GM12878 (cell line): ENCODE measurements at regions not wholly inside any gene's neighbourhood (a gene's known extent, or its start where the extent isn't known, plus 50 kb on each side); places are given as distances from the start of the nearest gene placed in this dataset.

Experiments
- ATAC-seq: fragments of 200-7000 bp; cut with Tn5 transposase; 3 replicates; pipeline ENCODE4 v1.9.1; 2020; ENCODE audit warnings: mild to moderate bottlenecking, moderate library complexity
- BruUV-seq: library from RNA; stranded (reverse); fragments of 400-500 nt; replicated peaks from 2 replicates; lab custom pipeline; 2021; lab: Mats Ljungman, UMichigan
- CTCF ChIA-PET: fragments of 300-600 bp; sonication (Branson Sonifier 250); formaldehyde crosslinking; extraction: SDS; loops from one replicate; lab custom pipeline; 2021; ENCODE audit warnings: inconsistent platforms; lab: Yijun Ruan, JAX
- POLR2A ChIA-PET: fragments of 350-600 bp; formaldehyde crosslinking; extraction: SDS; loops from one replicate; lab custom pipeline; 2021; ENCODE audit warnings: inconsistent platforms; lab: Charles Lee
- RAD21 ChIA-PET: fragments of 300-600 bp; sonication (Branson Sonifier 250); formaldehyde crosslinking; loops from one replicate; lab custom pipeline; 2023; ENCODE audit warnings: antibody characterized with exemption; ENCODE audit not compliant: unreplicated experiment; lab: Charles Lee
- SMC1A ChIA-PET: fragments of 300-600 bp; sonication (Branson Sonifier 250); formaldehyde crosslinking; loops from one replicate; lab custom pipeline; 2023; ENCODE audit not compliant: unreplicated experiment, uncharacterized antibody; lab: Charles Lee
- DNase-seq: peaks from one replicate; pipeline ENCODE4 v3.0.0-alpha.2; 2011; ENCODE audit warnings: low read depth, low spot score
- FAIRE-seq: peaks from 3 replicates; lab custom pipeline; 2011; peaks lifted over from hg19 to GRCh38; lab: Jason Lieb, UNC
- H2AFZ ChIP-seq: 2 replicates; pipeline ENCODE4 v1.6.0; 2011; ENCODE audit warnings: low read depth, low read length, control low read depth; ENCODE audit not compliant: control insufficient read depth
- H3K27ac ChIP-seq: 2 replicates; pipeline ENCODE4 v1.5.1; 2011; ENCODE audit warnings: control low read depth; ENCODE audit not compliant: control insufficient read depth, insufficient read depth
- H3K27me3 ChIP-seq, 2 experiments: replicated peaks in 1 of 2; 2 replicates each; pipeline versions ENCODE4 v1.6.0 to v1.6.1; 2011; ENCODE audit warnings: low read length in 1 of 2; ENCODE audit not compliant: control insufficient read depth in 2 of 2, insufficient read depth in 2 of 2
- H3K36me3 ChIP-seq, 2 experiments: 2 replicates each; pipeline ENCODE4 v1.5.1; 2011; ENCODE audit warnings: low read length in 1 of 2; ENCODE audit not compliant: control insufficient read depth in 2 of 2, insufficient read depth in 2 of 2
- H3K4me1 ChIP-seq: 2 replicates; pipeline ENCODE4 v1.6.1; 2011; ENCODE audit warnings: mild to moderate bottlenecking, low read length, moderate library complexity, mixed read lengths; ENCODE audit not compliant: control insufficient read depth, insufficient read depth
- H3K4me2 ChIP-seq: 2 replicates; pipeline ENCODE4 v1.6.0; 2011; ENCODE audit warnings: control low read depth; ENCODE audit not compliant: control insufficient read depth, insufficient read depth
- H3K4me3 ChIP-seq: fragments of 200-600 bp; sonication (generic); 2 replicates; pipeline ENCODE4 v1.5.1; 2016
- H3K79me2 ChIP-seq: 2 replicates; pipeline ENCODE4 v1.6.0; 2011; ENCODE audit warnings: low read length; ENCODE audit not compliant: control insufficient read depth, insufficient read depth
- H3K9ac ChIP-seq: 2 replicates; pipeline ENCODE4 v1.8.0; 2011; ENCODE audit warnings: low read length, control low read depth, mixed read lengths; ENCODE audit not compliant: control insufficient read depth, insufficient read depth
- H3K9me3 ChIP-seq: replicated peaks from 3 replicates; pipeline ENCODE4 v1.5.1; 2011; ENCODE audit warnings: mild to moderate bottlenecking, low read length; ENCODE audit not compliant: control insufficient read depth, insufficient read depth
- H4K20me1 ChIP-seq: 2 replicates; pipeline ENCODE4 v1.6.0; 2011; ENCODE audit not compliant: control insufficient read depth, insufficient read depth
- ATF7 ChIP-seq: fragments of 450-650 bp; IDR thresholded peaks from 2 replicates; pipeline ENCODE4 v1.6.1; 2016; ENCODE audit warnings: low read depth, mild to moderate bottlenecking
- CTCF ChIP-seq, 3 experiments: IDR thresholded peaks in 2 of 3; conservative IDR thresholded peaks in 1 of 3; 2 replicates each; pipeline ENCODE4 v1.5.1; 2011; ENCODE audit warnings: low read depth in 3 of 3, low read length in 3 of 3, mild to moderate bottlenecking in 3 of 3, control low read depth in 2 of 3, moderate library complexity in 2 of 3, inconsistent platforms in 1 of 3, mixed read lengths in 1 of 3; ENCODE audit not compliant: control insufficient read depth in 2 of 3, insufficient read depth in 1 of 3; ENCODE audit errors: extremely low read depth in 1 of 3
- FOS ChIP-seq: IDR thresholded peaks from 3 replicates; pipeline ENCODE4 v1.6.1; 2011; ENCODE audit warnings: borderline replicate concordance; ENCODE audit not compliant: insufficient read length; ENCODE audit errors: extremely low read depth
- IRF3 ChIP-seq: fragments of 450-650 bp; IDR thresholded peaks from 2 replicates; pipeline ENCODE4 v1.6.1; 2014; ENCODE audit warnings: mild to moderate bottlenecking
- MEF2A ChIP-seq: IDR thresholded peaks from 2 replicates; pipeline ENCODE4 v1.6.1; 2011; ENCODE audit warnings: low read depth, mild to moderate bottlenecking, low read length, moderate library complexity; ENCODE audit not compliant: insufficient read depth
- MTA2 ChIP-seq: fragments of 450-650 bp; IDR thresholded peaks from 2 replicates; pipeline ENCODE4 v1.6.1; 2016; ENCODE audit warnings: low read depth, mild to moderate bottlenecking, moderate library complexity
- PAX8 ChIP-seq: fragments of 450-650 bp; IDR thresholded peaks from 2 replicates; pipeline ENCODE4 v1.6.1; 2017; ENCODE audit warnings: mild to moderate bottlenecking, moderate library complexity
- RELB ChIP-seq: fragments of 450-650 bp; IDR thresholded peaks from 2 replicates; pipeline ENCODE4 v1.6.1; 2017; ENCODE audit warnings: low read depth, mild to moderate bottlenecking, moderate library complexity
- SPI1 ChIP-seq: IDR thresholded peaks from 2 replicates; pipeline ENCODE4 v1.6.1; 2011; ENCODE audit warnings: low read depth, mild to moderate bottlenecking, low read length, moderate library complexity, borderline replicate concordance; ENCODE audit not compliant: insufficient read depth
- SREBF2 ChIP-seq: IDR thresholded peaks from 2 replicates; pipeline ENCODE4 v1.6.1; 2012; ENCODE audit warnings: mild to moderate bottlenecking, low read length
- TAF1 ChIP-seq: IDR thresholded peaks from 2 replicates; pipeline ENCODE4 v1.6.1; 2011; ENCODE audit warnings: mild to moderate bottlenecking, low read depth, low read length, borderline replicate concordance
- TCF12 ChIP-seq: IDR thresholded peaks from 2 replicates; pipeline ENCODE4 v1.6.1; 2011; ENCODE audit warnings: low read depth, mild to moderate bottlenecking, low read length
- YY1 ChIP-seq: IDR thresholded peaks from 2 replicates; pipeline ENCODE4 v1.6.1; 2011; ENCODE audit warnings: low read depth, mild to moderate bottlenecking, low read length
- ZZZ3 ChIP-seq: IDR thresholded peaks from 2 replicates; pipeline ENCODE4 v1.6.1; 2011; ENCODE audit warnings: low read depth; ENCODE audit not compliant: control insufficient read depth, insufficient read length
- WGBS: methylation state at CpG from one replicate; pipeline ENCODE4 v1.1.6; 2016; ENCODE audit warnings: low lambda C conversion rate; ENCODE audit not compliant: insufficient replicate concordance, insufficient coverage; ENCODE audit errors: missing lambda C conversion rate; 5-methylcytosine and 5-hydroxymethylcytosine counted together
- in situ Hi-C: fragments of 300-500 bp; cut with MboI; formaldehyde crosslinking; loops from 9 replicates; pipeline ENCODE4 v1.14.3; 2018; ENCODE audit warnings: mixed read lengths
- intact Hi-C: fragments of 100-400 bp; cut with micrococcal nuclease; formaldehyde crosslinking; loops from one replicate; pipeline ENCODE4 v1.14.2; 2022; ENCODE audit not compliant: unreplicated experiment

DNA sequence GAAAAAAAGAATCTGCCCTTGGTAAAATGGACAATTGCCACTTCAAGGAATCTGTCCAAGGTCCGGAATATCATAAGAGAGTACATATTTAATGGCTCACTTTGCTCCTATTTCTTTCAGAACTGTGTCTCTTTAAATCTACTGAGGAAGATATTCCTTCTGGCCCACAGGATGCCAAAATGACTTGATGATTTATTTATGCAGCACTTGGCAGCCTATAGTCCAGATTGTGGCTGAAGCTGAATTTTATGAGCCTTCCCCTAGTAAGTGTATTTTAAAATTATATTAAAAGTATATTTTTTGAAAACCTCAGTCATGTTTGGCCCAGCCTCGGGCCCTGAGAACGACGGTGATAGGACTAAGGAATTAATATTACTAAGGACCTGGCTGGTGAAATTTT is 465.1 kb upstream of the HNRNPA3 start:
- RAD21 ChIA-PET: no interaction called here
- no peak for TF ChIP-seq SREBF2
- no peak for TF ChIP-seq YY1
- TF ChIP-seq RELB: no peak
- no peak for TF ChIP-seq TAF1
- TF ChIP-seq TCF12: no peak
- no peak for TF ChIP-seq SPI1
- no peak for TF ChIP-seq PAX8
- TF ChIP-seq, all 136 proteins: peak for 0
- FAIRE-seq: no peak
- Histone ChIP-seq H3K9ac (no peak overlapping the region), H3K9me3 (no peaks in the 10 kb centered on the region), H2AFZ (no peak overlapping the region), H3K27me3 (no peaks in the 10 kb centered on the region), H4K20me1 (no peaks in the 10 kb centered on the region), H3K36me3 (no peaks in the 10 kb centered on the region), H3K4me1 (no peaks in the 10 kb centered on the region), H3K27ac (no peak overlapping the region), H3K4me2 (no peak overlapping the region), H3K79me2 (no peaks in the 10 kb centered on the region), H3K4me3 (no peak overlapping the region)
- ChIA-PET POLR2A (no interaction called here), CTCF (interaction anchor here (0.6 to 2.0 kb wide), 4 partner anchors 16 to 401 kb away, joined by 3 to 6 read pairs (median 4); no protein-coding TSS in a partner anchor), SMC1A (interaction anchor here (0.6 to 1.4 kb wide), 2 partner anchors 29 to 36 kb away, joined by 3 to 4 read pairs; no protein-coding TSS in a partner anchor)
- DNase-seq: no peak
- WGBS: 64% methylated on average over 4 of the region's 4 CpGs
- ATAC-seq: no peak
- in situ Hi-C loops: no loop called here
- intact Hi-C loops: no loop called here
- no TSS peak for BruUV-seq

GRCh38 chr2:176747928-176748327 is 464.7 kb upstream of the HNRNPA3 start:
- intact Hi-C loops: no loop called here
- SMC1A ChIA-PET: interaction anchor here (0.6 to 1.4 kb wide), 3 partner anchors 28 to 88 kb away, joined by 3 to 4 read pairs (median 4); no protein-coding TSS in a partner anchor
- no peak for TF ChIP-seq MEF2A
- TF ChIP-seq IRF3: no peak
- no peak for TF ChIP-seq ZZZ3
- no peak for TF ChIP-seq CTCF (IDR thresholded peaks at IDR 0.05 in 2 of 3, conservative IDR thresholded peaks at IDR 0.05 in 1 of 3; ENCODE audit: control insufficient read depth in 2 of 3, extremely low read depth in 1 of 3, insufficient read depth in 1 of 3, low read depth in 3 of 3, low read length in 3 of 3)
- no peak for TF ChIP-seq ATF7
- TF ChIP-seq FOS: no peak
- TF ChIP-seq SPI1: no peak
- no peak for TF ChIP-seq MTA2
- TF ChIP-seq SREBF2: no peak

More at GRCh38 chr2:176747928-176748327, 464.7 kb upstream of the HNRNPA3 start:
- DNase-seq: no peak
- Histone ChIP-seq H3K27me3 (no peaks in the 10 kb centered on the region), H3K4me3 (no peak overlapping the region), H2AFZ (no peak overlapping the region), H3K27ac (no peak overlapping the region), H3K4me2 (no peak overlapping the region), H3K36me3 (no peaks in the 10 kb centered on the region), H3K79me2 (no peaks in the 10 kb centered on the region), H3K9me3 (no peaks in the 10 kb centered on the region), H4K20me1 (no peaks in the 10 kb centered on the region), H3K4me1 (no peaks in the 10 kb centered on the region), H3K9ac (no peak overlapping the region)
- in situ Hi-C loops: no loop called here
- POLR2A ChIA-PET: no interaction called here
- no peak for ATAC-seq
- WGBS: 38% methylated on average over 4 of the region's 4 CpGs
- BruUV-seq: no TSS peak
- CTCF ChIA-PET: interaction anchor here (1.6 to 2.0 kb wide), 2 partner anchors 66 to 401 kb away, joined by 4 to 6 read pairs; no protein-coding TSS in a partner anchor
- no peak for FAIRE-seq
- RAD21 ChIA-PET: no interaction called here
